Nephron progenitor cell (in vitro differentiated cells): ENCODE measurements at regions not wholly inside any gene's neighbourhood (a gene's known extent, or its start where the extent isn't known, plus 50 kb on each side); places are given as distances from the start of the nearest gene placed in this dataset.
A peak's percentile ranks its signal among the peaks of the same experiment; 100 is the strongest.

Experiments used
- DNase-seq: peaks from one replicate; pipeline ENCODE4 v3.0.0; 2021
- H3K27ac Mint-ChIP-seq: 2 replicates; pipeline ENCODE4 v1.8.0; 2021; ENCODE audit warnings: mild to moderate bottlenecking, moderate library complexity, mixed read lengths
- H3K27me3 Mint-ChIP-seq: 2 replicates; pipeline ENCODE4 v1.8.0; 2021; ENCODE audit warnings: mild to moderate bottlenecking, low read depth, mixed read lengths; ENCODE audit not compliant: poor library complexity
- H3K36me3 Mint-ChIP-seq: 2 replicates; pipeline ENCODE4 v1.8.0; 2021; ENCODE audit warnings: low read depth, mixed read lengths
- H3K4me1 Mint-ChIP-seq: 2 replicates; pipeline ENCODE4 v1.8.0; 2021; ENCODE audit warnings: mixed read lengths
- H3K4me3 Mint-ChIP-seq: 2 replicates; pipeline ENCODE4 v1.8.0; 2021; ENCODE audit warnings: mild to moderate bottlenecking, moderate library complexity, mixed read lengths
- H3K9me3 Mint-ChIP-seq: 2 replicates; pipeline ENCODE4 v1.8.0; 2021; ENCODE audit warnings: mild to moderate bottlenecking, moderate library complexity, mixed read lengths
- TF ChIP-seq, protein P1 (sequence below): fragments of 200-600 bp; sonication (generic); IDR thresholded peaks from 2 replicates; pipeline ENCODE4 v1.5.0; 2021; ENCODE audit warnings: antibody characterized with exemption

DNA sequence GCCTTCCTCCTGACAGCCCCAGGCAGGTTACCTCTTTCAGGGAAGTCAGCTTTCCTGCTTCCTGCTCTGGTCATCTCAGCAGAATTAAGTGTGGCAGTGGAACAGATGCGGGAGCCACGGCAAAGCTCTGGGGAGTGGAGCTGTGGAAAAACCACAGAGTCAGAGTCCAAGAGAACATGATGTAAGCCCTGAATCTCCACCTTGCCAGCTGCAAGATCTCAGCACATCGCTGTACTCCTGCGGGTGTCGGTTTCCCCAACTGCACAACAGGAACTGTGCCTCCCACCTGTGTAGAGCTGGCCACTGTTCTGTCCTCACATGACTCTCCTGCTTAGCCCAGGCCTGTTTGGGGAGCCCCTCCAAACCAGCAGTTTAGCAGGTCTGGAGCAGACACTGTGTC lies 123.7 kb downstream of the MATN1 start:
- Mint-ChIP-seq H3K27me3 (peaks cover 44% of the 10 kb centered on the region), H3K9me3 (no peaks in the 10 kb centered on the region), H3K27ac (no peak overlapping the region), H3K36me3 (no peaks in the 10 kb centered on the region), H3K4me1 (peaks cover 40% of the 10 kb centered on the region), H3K4me3 (no peak overlapping the region)
- DNase-seq, result no peak
- TF ChIP-seq, protein P1, sequence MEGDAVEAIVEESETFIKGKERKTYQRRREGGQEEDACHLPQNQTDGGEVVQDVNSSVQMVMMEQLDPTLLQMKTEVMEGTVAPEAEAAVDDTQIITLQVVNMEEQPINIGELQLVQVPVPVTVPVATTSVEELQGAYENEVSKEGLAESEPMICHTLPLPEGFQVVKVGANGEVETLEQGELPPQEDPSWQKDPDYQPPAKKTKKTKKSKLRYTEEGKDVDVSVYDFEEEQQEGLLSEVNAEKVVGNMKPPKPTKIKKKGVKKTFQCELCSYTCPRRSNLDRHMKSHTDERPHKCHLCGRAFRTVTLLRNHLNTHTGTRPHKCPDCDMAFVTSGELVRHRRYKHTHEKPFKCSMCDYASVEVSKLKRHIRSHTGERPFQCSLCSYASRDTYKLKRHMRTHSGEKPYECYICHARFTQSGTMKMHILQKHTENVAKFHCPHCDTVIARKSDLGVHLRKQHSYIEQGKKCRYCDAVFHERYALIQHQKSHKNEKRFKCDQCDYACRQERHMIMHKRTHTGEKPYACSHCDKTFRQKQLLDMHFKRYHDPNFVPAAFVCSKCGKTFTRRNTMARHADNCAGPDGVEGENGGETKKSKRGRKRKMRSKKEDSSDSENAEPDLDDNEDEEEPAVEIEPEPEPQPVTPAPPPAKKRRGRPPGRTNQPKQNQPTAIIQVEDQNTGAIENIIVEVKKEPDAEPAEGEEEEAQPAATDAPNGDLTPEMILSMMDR, result no peak

DNA sequence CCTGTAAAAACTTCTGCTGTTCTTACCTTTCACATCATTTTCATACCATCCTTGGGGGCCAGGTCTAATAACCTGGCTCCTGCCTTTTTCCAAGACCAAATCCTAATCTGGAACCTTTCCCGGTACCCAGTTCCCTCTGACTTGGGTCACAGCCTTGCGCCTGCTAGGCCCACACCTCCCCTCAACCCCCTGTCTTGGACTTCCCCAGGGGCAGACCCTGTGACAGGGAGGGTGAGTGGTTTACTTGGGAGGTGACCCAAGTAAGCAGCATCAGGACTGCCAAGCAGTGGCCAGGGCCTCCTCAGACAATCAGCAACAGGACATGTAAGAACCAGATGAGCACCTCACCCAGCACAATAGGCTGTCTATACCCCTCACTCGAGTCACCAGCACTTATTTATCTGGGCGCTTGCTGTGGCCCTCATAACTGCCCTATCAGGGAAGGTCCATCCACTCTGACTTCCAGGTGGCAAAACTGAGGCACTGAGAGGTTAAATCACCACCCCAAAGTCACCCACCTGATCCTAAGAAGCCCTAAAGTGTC lies 124.7 kb downstream of the MATN1 start:
- H3K27ac Mint-ChIP-seq, result peak overlapping the region; percentile 46
- peaks cover 49% of the 10 kb centered on the region for H3K27me3 Mint-ChIP-seq
- no peak overlapping the region for H3K4me3 Mint-ChIP-seq
- peaks cover 40% of the 10 kb centered on the region for H3K4me1 Mint-ChIP-seq
- TF ChIP-seq, protein P1, result no peak
- DNase-seq, result no peak
- no peaks in the 10 kb centered on the region for H3K9me3 Mint-ChIP-seq
- H3K36me3 Mint-ChIP-seq, result no peaks in the 10 kb centered on the region

DNA sequence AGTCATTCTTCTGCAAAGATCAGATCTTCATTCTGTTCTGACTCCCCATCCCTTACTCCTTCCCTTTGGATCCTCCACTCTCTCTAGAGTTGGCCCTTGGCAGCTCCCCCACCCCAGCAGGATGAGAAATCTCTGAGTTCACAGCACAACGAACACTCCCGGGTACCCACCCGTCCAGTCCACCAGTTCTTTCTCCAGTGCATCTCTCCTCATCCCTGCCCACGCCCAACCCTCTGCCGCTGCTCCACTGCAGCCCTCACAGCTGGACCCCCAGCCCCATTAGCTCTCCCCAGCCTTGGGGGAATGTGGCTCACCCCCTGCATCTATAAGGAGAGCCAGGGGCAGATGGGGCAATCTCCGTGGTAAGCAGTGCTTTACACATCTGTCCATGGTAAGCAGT lies 125.7 kb downstream of the MATN1 start:
- H3K36me3 Mint-ChIP-seq, result no peaks in the 10 kb centered on the region
- no peak overlapping the region for H3K27ac Mint-ChIP-seq
- DNase-seq, result no peak
- H3K9me3 Mint-ChIP-seq, result peaks cover 8% of the 10 kb centered on the region
- H3K4me3 Mint-ChIP-seq, result no peak overlapping the region
- peaks cover 54% of the 10 kb centered on the region for H3K27me3 Mint-ChIP-seq
- H3K4me1 Mint-ChIP-seq, result peaks cover 40% of the 10 kb centered on the region
- TF ChIP-seq, protein P1, result no peak

DNA sequence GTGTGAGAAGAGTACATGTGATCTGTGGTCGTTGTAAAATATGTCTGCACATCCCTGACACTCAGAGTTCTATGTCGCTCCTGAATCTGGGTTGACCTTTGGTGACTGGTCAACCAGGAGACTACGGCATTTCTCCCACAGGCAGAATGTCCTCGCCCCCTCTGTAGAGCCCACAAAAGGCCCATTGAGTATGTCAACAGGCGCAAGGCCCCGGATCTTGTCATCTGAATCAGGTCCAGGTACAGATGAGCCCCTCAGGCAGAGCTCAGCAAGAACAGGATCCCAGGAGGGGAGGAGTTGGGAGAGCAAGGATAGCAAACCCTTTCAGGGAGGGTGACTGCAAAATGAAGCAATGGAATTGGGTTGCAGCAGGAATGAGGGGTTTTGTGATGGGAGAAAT lies 126.5 kb downstream of the MATN1 start:
- peaks cover 62% of the 10 kb centered on the region for H3K27me3 Mint-ChIP-seq
- DNase-seq, result no peak
- H3K4me3 Mint-ChIP-seq, result no peak overlapping the region
- peaks cover 16% of the 10 kb centered on the region for H3K9me3 Mint-ChIP-seq
- TF ChIP-seq, protein P1, result no peak
- no peak overlapping the region for H3K27ac Mint-ChIP-seq
- H3K36me3 Mint-ChIP-seq, result no peaks in the 10 kb centered on the region
- peaks cover 40% of the 10 kb centered on the region for H3K4me1 Mint-ChIP-seq

DNA sequence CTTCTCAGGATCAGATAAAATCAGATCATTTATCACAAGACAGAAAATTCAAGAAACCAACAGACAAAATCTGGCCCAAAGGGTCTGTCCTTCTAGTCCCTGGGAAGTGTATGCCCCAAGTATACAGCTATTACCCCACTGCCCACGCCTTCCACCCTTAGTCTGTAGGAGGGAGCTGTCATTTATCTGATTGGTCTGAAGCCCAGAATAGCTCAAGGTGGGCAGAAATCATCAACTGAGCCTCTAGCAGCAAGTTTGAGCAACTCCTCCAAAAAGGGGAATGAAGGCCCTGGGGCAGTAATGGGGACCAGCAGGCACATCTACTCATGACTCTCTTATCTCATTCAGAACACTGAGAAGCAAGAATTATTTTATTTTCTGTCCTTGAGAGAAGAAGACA lies 126.9 kb downstream of the MATN1 start:
- TF ChIP-seq, protein P1, result no peak
- Mint-ChIP-seq H3K9me3 (peaks cover 18% of the 10 kb centered on the region), H3K4me3 (no peak overlapping the region), H3K4me1 (peaks cover 40% of the 10 kb centered on the region), H3K27me3 (peaks cover 66% of the 10 kb centered on the region), H3K36me3 (no peaks in the 10 kb centered on the region), H3K27ac (no peak overlapping the region)
- no peak for DNase-seq

DNA sequence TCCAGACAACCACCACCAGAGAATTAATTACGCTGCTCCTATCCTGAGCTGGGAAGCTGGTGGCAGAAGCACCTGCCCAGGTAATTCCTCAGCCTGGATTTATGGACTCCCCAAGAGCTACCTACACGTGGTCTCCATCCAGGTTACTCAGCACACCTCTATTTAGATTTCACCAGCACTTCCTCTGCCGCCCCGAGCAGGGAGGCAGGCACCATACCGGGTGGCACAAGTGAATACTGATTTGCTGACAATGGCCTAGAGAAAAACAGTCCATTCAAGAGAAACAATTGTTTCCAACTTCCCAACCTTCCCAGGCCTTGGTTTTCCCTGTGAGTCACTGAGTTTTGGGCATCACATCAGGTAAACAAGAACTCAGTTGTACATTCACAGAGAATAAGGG lies 134.3 kb downstream of the MATN1 start:
- Mint-ChIP-seq H3K36me3 (no peaks in the 10 kb centered on the region), H3K4me3 (no peak overlapping the region), H3K27ac (no peak overlapping the region), H3K27me3 (peaks cover 51% of the 10 kb centered on the region), H3K9me3 (peaks cover 26% of the 10 kb centered on the region), H3K4me1 (no peaks in the 10 kb centered on the region)
- TF ChIP-seq, protein P1, result no peak
- no peak for DNase-seq
